Stimulated activated naive B cell treated with anti-CD40 and anti-IgM and Interleukin-4, amounts not matched to agents 10 μg/mL and 1 μg/mL and 100 μg/mL, for 72 hours (primary cell): ENCODE measurements at regions not wholly inside any gene's neighbourhood (a gene's known extent, or its start where the extent isn't known, plus 50 kb on each side); places are given as distances from the start of the nearest gene placed in this dataset.

Source experiments
- ATAC-seq, 2 donors: fragments of 150-1000 bp; cut with Tn5 transposase; replicated peaks; 2 replicates each; pipeline ENCODE4 v1.10.0; 2021; ENCODE audit warnings: moderate library complexity in 1 of 2
- DNase-seq: peaks from one replicate; pipeline ENCODE4 v3.0.0; 2021
- H3K27ac Mint-ChIP-seq: one replicate; pipeline ENCODE4 v1.8.0; 2022; ENCODE audit warnings: mild to moderate bottlenecking, mixed read lengths
- H3K27me3 Mint-ChIP-seq, 2 donors: one replicate each; pipeline ENCODE4 v1.8.0; 2022; ENCODE audit warnings: mixed read lengths in 2 of 2
- H3K36me3 Mint-ChIP-seq, 2 donors: one replicate each; pipeline ENCODE4 v1.8.0; 2022; ENCODE audit warnings: mixed read lengths in 2 of 2, mild to moderate bottlenecking in 1 of 2
- H3K4me1 Mint-ChIP-seq, 2 donors: one replicate each; pipeline ENCODE4 v1.8.0; 2022; ENCODE audit warnings: mixed read lengths in 2 of 2, mild to moderate bottlenecking in 1 of 2
- H3K4me3 Mint-ChIP-seq, 2 donors: one replicate each; pipeline ENCODE4 v1.8.0; 2022; ENCODE audit warnings: mild to moderate bottlenecking in 2 of 2, mixed read lengths in 2 of 2, moderate library complexity in 1 of 2
- H3K9me3 Mint-ChIP-seq, 2 donors: one replicate each; pipeline ENCODE4 v1.8.0; 2022; ENCODE audit warnings: mixed read lengths in 2 of 2, mild to moderate bottlenecking in 1 of 2

GRCh38 chr18:21162786-21163185 is 51.2 kb upstream of the ROCK1 start:
- Mint-ChIP-seq H3K4me3 (no peak overlapping the region), H3K4me1 (no peaks in the 10 kb centered on the region), H3K27ac (no peak overlapping the region), H3K9me3 (no peaks in the 10 kb centered on the region), H3K36me3 (no peaks in the 10 kb centered on the region), H3K27me3 (peaks cover 5 to 10% of the 10 kb centered on the region in 2 donors)
- DNase-seq (no peak), ATAC-seq (no peak)

DNA sequence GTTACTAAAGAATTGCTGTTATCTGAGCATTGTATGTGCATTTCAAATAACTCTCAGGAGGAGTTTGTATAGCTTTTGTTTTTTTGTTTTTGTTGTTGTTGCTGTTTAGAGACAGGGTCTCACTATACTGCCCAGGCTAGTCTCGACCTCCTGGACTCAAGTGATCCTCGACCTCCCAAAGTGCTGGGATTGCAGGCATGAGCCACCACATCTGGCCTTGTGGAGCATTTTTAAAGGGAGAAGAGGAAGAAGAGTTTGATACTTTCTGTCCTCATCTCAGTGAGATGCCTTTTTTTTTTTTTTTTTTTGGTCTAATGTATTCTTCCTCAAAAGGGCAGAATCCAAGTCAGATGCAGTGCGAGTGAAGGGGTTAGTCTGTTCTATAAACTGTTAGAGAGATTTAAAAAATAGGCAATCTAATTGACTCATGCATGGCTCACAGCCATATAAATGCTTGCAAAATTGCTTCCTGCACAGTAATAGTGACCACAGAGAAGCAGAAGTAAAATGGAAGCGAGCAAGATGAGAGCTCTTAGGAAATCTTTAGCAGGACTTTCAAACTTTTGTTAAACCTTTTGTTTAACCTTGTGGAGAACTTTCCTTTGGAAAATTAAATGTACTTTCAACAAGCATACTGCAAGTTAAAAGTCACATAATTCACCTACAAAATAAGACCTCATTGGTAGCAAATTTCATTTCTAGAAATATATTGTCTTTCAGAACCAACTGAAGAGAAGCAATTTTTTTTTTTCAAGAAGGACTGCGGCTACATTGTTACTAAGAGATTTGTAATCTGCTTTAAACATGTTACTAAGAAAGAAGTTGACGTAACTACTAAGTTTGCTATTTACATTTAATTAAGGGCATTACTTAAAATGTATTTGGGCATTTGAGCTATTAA is 52.3 kb upstream of the ROCK1 start:
- DNase-seq (no peak), ATAC-seq (peak; percentile 33 to 51)
- H3K27ac Mint-ChIP-seq = no peak overlapping the region

GRCh38 chr18:21164548-21165095 is 53.0 kb upstream of the ROCK1 start:
- H3K9me3 Mint-ChIP-seq = no peaks in the 10 kb centered on the region
- H3K27me3 Mint-ChIP-seq = peaks cover 5 to 10% of the 10 kb centered on the region in 2 donors
- H3K36me3 Mint-ChIP-seq = no peaks in the 10 kb centered on the region
- DNase-seq = no peak
- H3K27ac Mint-ChIP-seq = no peak overlapping the region
- no peaks in the 10 kb centered on the region for H3K4me1 Mint-ChIP-seq
- H3K4me3 Mint-ChIP-seq = no peak overlapping the region
- no peak for ATAC-seq

More for the DNA sequence above, 52.3 kb upstream of the ROCK1 start:
- Mint-ChIP-seq H3K9me3 (no peaks in the 10 kb centered on the region), H3K36me3 (no peaks in the 10 kb centered on the region), H3K4me3 (no peak overlapping the region), H3K4me1 (no peaks in the 10 kb centered on the region), H3K27me3 (peaks cover 5 to 10% of the 10 kb centered on the region in 2 donors)

- no peak overlapping the region for H3K4me3 Mint-ChIP-seq
- no peak for DNase-seq
- ATAC-seq = no peak
- no peak overlapping the region for H3K27ac Mint-ChIP-seq
- H3K27me3 Mint-ChIP-seq = peaks cover 1 to 5% of the 10 kb centered on the region in 2 donors
- no peaks in the 10 kb centered on the region for H3K36me3 Mint-ChIP-seq
- H3K9me3 Mint-ChIP-seq = no peaks in the 10 kb centered on the region
- no peaks in the 10 kb centered on the region for H3K4me1 Mint-ChIP-seq
These were observed 56.2 kb upstream of the ROCK1 start for GRCh38 chr18:21167641-21168377.

- Mint-ChIP-seq H3K27me3 (peaks cover 5 to 6% of the 10 kb centered on the region in 2 donors), H3K27ac (no peak overlapping the region), H3K4me3 (no peak overlapping the region), H3K4me1 (no peaks in the 10 kb centered on the region), H3K36me3 (no peaks in the 10 kb centered on the region), H3K9me3 (no peaks in the 10 kb centered on the region)
- ATAC-seq (no peak), DNase-seq (no peak)
These were observed 57.3 kb upstream of the ROCK1 start for GRCh38 chr18:21168880-21169279.

- DNase-seq (no peak), ATAC-seq (no peak)
- no peaks in the 10 kb centered on the region for H3K36me3 Mint-ChIP-seq
- H3K27me3 Mint-ChIP-seq = peaks cover 0 to 6% of the 10 kb centered on the region in 2 donors
- H3K27ac Mint-ChIP-seq = no peak overlapping the region
- no peak overlapping the region for H3K4me3 Mint-ChIP-seq
- H3K9me3 Mint-ChIP-seq = no peaks in the 10 kb centered on the region
- H3K4me1 Mint-ChIP-seq = peaks cover 0 to 3% of the 10 kb centered on the region in 2 donors
These were observed 64.2 kb upstream of the GREB1L start for GRCh38 chr18:21177822-21178221.

GRCh38 chr18:21179590-21180220 is 62.3 kb upstream of the GREB1L start:
- no peaks in the 10 kb centered on the region for H3K9me3 Mint-ChIP-seq
- H3K27me3 Mint-ChIP-seq = no peaks in the 10 kb centered on the region
- H3K36me3 Mint-ChIP-seq = no peaks in the 10 kb centered on the region
- H3K4me1 Mint-ChIP-seq = peaks cover 0 to 3% of the 10 kb centered on the region in 2 donors
- DNase-seq (peak; percentile 33), ATAC-seq (peak; percentile 76 to 92)
- no peak overlapping the region for H3K4me3 Mint-ChIP-seq
- no peak overlapping the region for H3K27ac Mint-ChIP-seq

GRCh38 chr18:21180588-21180987 is 61.4 kb upstream of the GREB1L start:
- H3K4me3 Mint-ChIP-seq = no peak overlapping the region
- H3K27ac Mint-ChIP-seq = no peak overlapping the region
- ATAC-seq = no peak
- H3K27me3 Mint-ChIP-seq = no peaks in the 10 kb centered on the region
- H3K4me1 Mint-ChIP-seq = peaks cover 0 to 3% of the 10 kb centered on the region in 2 donors
- no peak for DNase-seq
- H3K9me3 Mint-ChIP-seq = no peaks in the 10 kb centered on the region
- H3K36me3 Mint-ChIP-seq = no peaks in the 10 kb centered on the region

- H3K36me3 Mint-ChIP-seq = no peaks in the 10 kb centered on the region
- no peak for ATAC-seq
- H3K9me3 Mint-ChIP-seq = no peaks in the 10 kb centered on the region
- no peaks in the 10 kb centered on the region for H3K27me3 Mint-ChIP-seq
- no peak for DNase-seq
- H3K4me1 Mint-ChIP-seq = peaks cover 0 to 3% of the 10 kb centered on the region in 2 donors
- H3K4me3 Mint-ChIP-seq = no peak overlapping the region
- H3K27ac Mint-ChIP-seq = no peak overlapping the region
These were observed 60.3 kb upstream of the GREB1L start for GRCh38 chr18:21181766-21182165.

- ATAC-seq (no peak), DNase-seq (no peak)
- Mint-ChIP-seq H3K27ac (no peak overlapping the region), H3K9me3 (no peaks in the 10 kb centered on the region), H3K4me1 (peaks cover 0 to 2% of the 10 kb centered on the region in 2 donors), H3K27me3 (no peaks in the 10 kb centered on the region), H3K36me3 (no peaks in the 10 kb centered on the region), H3K4me3 (no peak overlapping the region)
These were observed 58.4 kb upstream of the GREB1L start for GRCh38 chr18:21183670-21184069.

GRCh38 chr18:21184396-21184996 is 57.5 kb upstream of the GREB1L start:
- Mint-ChIP-seq H3K27ac (no peak overlapping the region), H3K4me3 (no peak overlapping the region), H3K9me3 (no peaks in the 10 kb centered on the region), H3K27me3 (no peaks in the 10 kb centered on the region), H3K36me3 (no peaks in the 10 kb centered on the region), H3K4me1 (peaks cover 0 to under 1% of the 10 kb centered on the region in 2 donors)
- no peak for DNase-seq
- no peak for ATAC-seq

GRCh38 chr18:21187886-21188285 is 54.1 kb upstream of the GREB1L start:
- no peak overlapping the region for H3K27ac Mint-ChIP-seq
- no peaks in the 10 kb centered on the region for H3K36me3 Mint-ChIP-seq
- peaks cover 6 to 14% of the 10 kb centered on the region in 2 donors for H3K27me3 Mint-ChIP-seq
- no peak for DNase-seq
- no peak for ATAC-seq
- H3K9me3 Mint-ChIP-seq = no peaks in the 10 kb centered on the region
- H3K4me1 Mint-ChIP-seq = no peaks in the 10 kb centered on the region
- no peak overlapping the region for H3K4me3 Mint-ChIP-seq

DNA sequence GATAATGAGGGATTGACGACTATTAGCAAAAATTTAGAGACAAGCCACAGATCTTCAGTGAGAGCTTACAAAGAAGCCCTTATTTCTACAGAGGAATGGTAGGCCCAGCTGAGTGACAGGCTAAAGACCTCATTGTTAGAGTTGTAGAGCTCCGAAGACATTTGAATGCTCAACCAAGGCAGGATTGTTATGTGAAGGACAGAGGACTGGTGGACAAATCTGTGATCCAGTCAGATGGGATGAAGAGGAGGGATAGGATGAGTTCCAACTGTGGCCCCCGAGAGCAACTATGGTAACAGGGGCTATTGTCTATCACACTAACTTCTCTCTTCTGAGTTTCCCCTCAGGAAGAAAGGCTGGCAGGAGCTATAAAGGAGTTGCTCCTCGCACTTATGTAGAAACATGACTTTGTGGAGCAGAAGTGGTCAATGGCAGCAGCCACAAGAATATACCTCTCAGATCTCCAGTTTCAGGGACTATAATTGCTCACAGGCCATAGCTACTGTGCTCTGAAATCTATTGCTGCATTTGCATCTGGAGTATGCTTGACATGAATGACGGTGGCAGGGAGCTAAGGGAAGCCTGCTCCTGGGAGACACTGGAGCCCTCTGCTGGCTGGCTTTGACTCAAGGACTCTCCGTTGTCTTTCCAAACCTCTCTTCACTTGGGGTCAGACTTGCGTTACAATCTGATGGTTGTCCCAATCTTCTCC is 50.3 kb upstream of the GREB1L start:
- ATAC-seq (peak; percentile 46 to 50), DNase-seq (no peak)
- H3K36me3 Mint-ChIP-seq = no peaks in the 10 kb centered on the region
- no peak overlapping the region for H3K4me3 Mint-ChIP-seq
- H3K27me3 Mint-ChIP-seq = peaks cover 21 to 23% of the 10 kb centered on the region in 2 donors
- no peaks in the 10 kb centered on the region for H3K9me3 Mint-ChIP-seq
- no peak overlapping the region for H3K27ac Mint-ChIP-seq
- no peaks in the 10 kb centered on the region for H3K4me1 Mint-ChIP-seq
